ENCODE measurements at regions not wholly inside any gene's neighbourhood (a gene's known extent, or its start where the extent isn't known, plus 50 kb on each side); places are given as distances from the start of the nearest gene placed in this dataset.
A peak's percentile ranks its signal among the peaks of the same experiment; 100 is the strongest.

- WGBS (ENCODE audit: extremely low coverage, insufficient read length, low lambda C conversion rate): no CpG with 5 or more reads among the region's 2 CpGs
- no peak overlapping the region for H3K14ac ChIP-seq (ENCODE audit: insufficient read depth, low read length)
- H3K79me2 ChIP-seq (ENCODE audit: insufficient read depth, low read length): no peaks in the 10 kb centered on the region
- Mint-ChIP-seq H3K4me1 (peaks cover 37 to 39% of the 10 kb centered on the region in 2 experiments), H3K27me3 (ENCODE audit: low read depth) (peaks cover 18% of the 10 kb centered on the region), H3K27ac (0 out of 7 replicates have a peak overlapping the region, but pooled peaks of 1 of the 3 experiments have one; percentile 9), H3K36me3 (ENCODE audit: insufficient read depth in 1 of 3, low read depth in 3 of 3) (no peaks in the 10 kb centered on the region), H3K4me3 (no peak overlapping the region), H3K9me3 (no peaks in the 10 kb centered on the region)
- no peak overlapping the region for H4K5ac ChIP-seq (ENCODE audit: insufficient read length, low read depth, low read length)
- H3T11ph ChIP-seq (ENCODE audit: low read length): no peak overlapping the region
- H3K23ac ChIP-seq (ENCODE audit: insufficient read length, low read depth, low read length): no peak overlapping the region
- no peak overlapping the region for H2BK5ac ChIP-seq (ENCODE audit: insufficient read length, low read length)
- no peak for DNase-seq
- no peaks in the 10 kb centered on the region for H4K20me1 ChIP-seq (ENCODE audit: control insufficient read depth, insufficient read depth, insufficient read length)
- no peak overlapping the region for H4K8ac ChIP-seq (replicated peaks; ENCODE audit: insufficient read length, low read depth, low read length)
- no peak overlapping the region for H2BK12ac ChIP-seq (ENCODE audit: insufficient read length, low read depth, low read length)
- no peaks in the 10 kb centered on the region for H3K27me3 ChIP-seq (ENCODE audit: insufficient read depth, low read length)
- H3K4me1 ChIP-seq (ENCODE audit: insufficient read depth, low read length): peaks cover 4% of the 10 kb centered on the region; the same call in 1 of the 2 replicates
- H3K18ac ChIP-seq (ENCODE audit: insufficient read length, low read depth, low read length): no peak overlapping the region
- no peak overlapping the region for H3K27ac ChIP-seq (ENCODE audit: insufficient read length, low read depth, low read length)
- no peak for TF ChIP-seq CTCF (conservative IDR thresholded peaks at IDR 0.05)
- H3K4ac ChIP-seq (ENCODE audit: low read depth, low read length): no peak overlapping the region
- no peak overlapping the region for H4K91ac ChIP-seq (ENCODE audit: insufficient read length, low read depth, low read length)
- no peaks in the 10 kb centered on the region for H3K9me3 ChIP-seq (ENCODE audit: control insufficient read depth, low read depth, low read length)
- H3K9ac ChIP-seq (ENCODE audit: extremely low read depth, insufficient read length, low read length): no peak overlapping the region
- H2BK120ac ChIP-seq (ENCODE audit: low read depth, low read length, poor library complexity, severe bottlenecking): no peak overlapping the region
- no peaks in the 10 kb centered on the region for H3K23me2 ChIP-seq (ENCODE audit: insufficient read length, low read depth, low read length, poor library complexity, severe bottlenecking)
- no peaks in the 10 kb centered on the region for H3K79me1 ChIP-seq (ENCODE audit: insufficient read depth, low read depth, low read length, poor library complexity, severe bottlenecking)
- H3K4me2 ChIP-seq (ENCODE audit: insufficient read depth, insufficient read length, low read length): no peak overlapping the region
- no peak overlapping the region for H3K56ac ChIP-seq (ENCODE audit: insufficient read length, low read depth, low read length)
- H2BK20ac ChIP-seq (ENCODE audit: low read depth, low read length, poor library complexity, severe bottlenecking): no peak overlapping the region
- H2AFZ ChIP-seq (ENCODE audit: low read length): no peak overlapping the region
- H2BK15ac ChIP-seq (ENCODE audit: low read depth, low read length): no peak overlapping the region
- H2AK5ac ChIP-seq (ENCODE audit: insufficient read length, low read length): no peak overlapping the region
Observed at GRCh38 chrX:110437686-110438085, 79.0 kb downstream of the RTL9 start.

All from H9 (cell line).